ENCODE measurements at regions not wholly inside any gene's neighbourhood (a gene's known extent, or its start where the extent isn't known, plus 50 kb on each side); places are given as distances from the start of the nearest gene placed in this dataset.

DNA sequence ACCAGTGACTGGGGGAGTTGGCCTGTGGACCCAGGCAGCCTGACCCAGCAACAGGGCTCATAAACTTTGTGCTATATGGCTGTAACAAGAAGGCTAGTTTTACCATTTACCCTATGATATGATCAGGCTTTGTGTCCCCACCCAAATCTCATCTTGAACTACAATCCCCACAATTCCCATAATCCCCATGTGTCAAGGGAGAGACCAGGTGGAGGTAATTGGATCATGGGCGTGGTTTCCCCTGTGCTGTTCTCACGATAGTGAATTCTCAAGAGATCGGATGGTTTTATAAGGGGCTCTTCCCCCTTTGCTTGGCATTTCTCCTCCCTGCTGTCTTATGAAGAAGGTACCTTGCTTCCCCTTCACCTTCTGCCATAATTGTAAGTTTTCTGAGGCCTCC is 111.2 kb upstream of the NLRP1 start:
- TF ChIP-seq, protein P1, sequence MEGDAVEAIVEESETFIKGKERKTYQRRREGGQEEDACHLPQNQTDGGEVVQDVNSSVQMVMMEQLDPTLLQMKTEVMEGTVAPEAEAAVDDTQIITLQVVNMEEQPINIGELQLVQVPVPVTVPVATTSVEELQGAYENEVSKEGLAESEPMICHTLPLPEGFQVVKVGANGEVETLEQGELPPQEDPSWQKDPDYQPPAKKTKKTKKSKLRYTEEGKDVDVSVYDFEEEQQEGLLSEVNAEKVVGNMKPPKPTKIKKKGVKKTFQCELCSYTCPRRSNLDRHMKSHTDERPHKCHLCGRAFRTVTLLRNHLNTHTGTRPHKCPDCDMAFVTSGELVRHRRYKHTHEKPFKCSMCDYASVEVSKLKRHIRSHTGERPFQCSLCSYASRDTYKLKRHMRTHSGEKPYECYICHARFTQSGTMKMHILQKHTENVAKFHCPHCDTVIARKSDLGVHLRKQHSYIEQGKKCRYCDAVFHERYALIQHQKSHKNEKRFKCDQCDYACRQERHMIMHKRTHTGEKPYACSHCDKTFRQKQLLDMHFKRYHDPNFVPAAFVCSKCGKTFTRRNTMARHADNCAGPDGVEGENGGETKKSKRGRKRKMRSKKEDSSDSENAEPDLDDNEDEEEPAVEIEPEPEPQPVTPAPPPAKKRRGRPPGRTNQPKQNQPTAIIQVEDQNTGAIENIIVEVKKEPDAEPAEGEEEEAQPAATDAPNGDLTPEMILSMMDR (IDR thresholded peaks at IDR 0.05; ENCODE audit: low read depth, low read length, poor library complexity, severe bottlenecking) = no peak
- TF ChIP-seq EZH2phosphoT487 (IDR thresholded peaks at IDR 0.05; ENCODE audit: borderline replicate concordance, low read length) = no peak
